Endothelial cell (in vitro differentiated cells): ENCODE measurements at regions not wholly inside any gene's neighbourhood (a gene's known extent, or its start where the extent isn't known, plus 50 kb on each side); places are given as distances from the start of the nearest gene placed in this dataset.

Source experiments
- DNase-seq: peaks from one replicate; pipeline ENCODE4 v3.0.0; 2021; ENCODE audit warnings: low spot score
- H3K27ac Mint-ChIP-seq: one replicate; pipeline ENCODE4 v1.8.0; 2021; ENCODE audit warnings: mixed read lengths, inconsistent platforms; ENCODE audit not compliant: unreplicated experiment
- H3K27me3 Mint-ChIP-seq: one replicate; pipeline ENCODE4 v1.8.0; 2021; ENCODE audit warnings: mild to moderate bottlenecking, moderate library complexity, mixed read lengths, inconsistent platforms; ENCODE audit not compliant: unreplicated experiment
- H3K36me3 Mint-ChIP-seq: one replicate; pipeline ENCODE4 v1.8.0; 2021; ENCODE audit warnings: mild to moderate bottlenecking, low read depth, mixed read lengths, inconsistent platforms; ENCODE audit not compliant: unreplicated experiment
- H3K4me1 Mint-ChIP-seq: one replicate; pipeline ENCODE4 v1.8.0; 2021; ENCODE audit warnings: mild to moderate bottlenecking, mixed read lengths, inconsistent platforms; ENCODE audit not compliant: unreplicated experiment
- H3K4me3 Mint-ChIP-seq: one replicate; pipeline ENCODE4 v1.8.0; 2021; ENCODE audit warnings: mild to moderate bottlenecking, mixed read lengths, inconsistent platforms; ENCODE audit not compliant: unreplicated experiment
- H3K9me3 Mint-ChIP-seq: one replicate; pipeline ENCODE4 v1.8.0; 2021; ENCODE audit warnings: mixed read lengths, inconsistent platforms; ENCODE audit not compliant: unreplicated experiment
- CTCF ChIP-seq: fragments of 200-600 bp; sonication (generic); IDR thresholded peaks from one replicate; pipeline ENCODE4 v1.5.0; 2021; ENCODE audit warnings: antibody characterized with exemption; ENCODE audit not compliant: unreplicated experiment

DNA sequence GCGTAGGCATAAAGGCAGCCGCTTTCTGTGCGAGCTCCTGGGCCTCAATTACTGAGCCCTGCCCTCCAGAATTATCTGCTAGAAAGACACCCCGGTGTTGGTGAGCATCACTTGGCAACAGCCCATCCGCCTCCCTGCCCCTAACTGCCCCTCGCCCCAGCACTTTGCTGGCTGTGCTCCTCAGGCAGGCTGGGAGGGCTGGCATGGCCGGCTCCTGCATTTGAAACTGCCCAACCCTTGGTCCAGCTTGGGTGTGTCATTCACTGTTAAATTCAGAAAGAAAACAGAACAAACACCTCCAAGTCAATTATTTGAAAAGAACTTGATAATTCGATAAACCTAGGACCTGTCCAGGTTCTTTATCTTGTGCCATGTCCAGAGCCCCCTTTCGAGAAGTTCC, 334.2 kb downstream of the IRX2 start:
- H3K36me3 Mint-ChIP-seq: no peaks in the 10 kb centered on the region
- H3K27ac Mint-ChIP-seq: no peak overlapping the region
- no peaks in the 10 kb centered on the region for H3K4me1 Mint-ChIP-seq
- TF ChIP-seq CTCF: no peak
- H3K4me3 Mint-ChIP-seq: no peak overlapping the region
- no peak for DNase-seq
- H3K27me3 Mint-ChIP-seq: peaks cover 5% of the 10 kb centered on the region
- H3K9me3 Mint-ChIP-seq: no peaks in the 10 kb centered on the region

DNA sequence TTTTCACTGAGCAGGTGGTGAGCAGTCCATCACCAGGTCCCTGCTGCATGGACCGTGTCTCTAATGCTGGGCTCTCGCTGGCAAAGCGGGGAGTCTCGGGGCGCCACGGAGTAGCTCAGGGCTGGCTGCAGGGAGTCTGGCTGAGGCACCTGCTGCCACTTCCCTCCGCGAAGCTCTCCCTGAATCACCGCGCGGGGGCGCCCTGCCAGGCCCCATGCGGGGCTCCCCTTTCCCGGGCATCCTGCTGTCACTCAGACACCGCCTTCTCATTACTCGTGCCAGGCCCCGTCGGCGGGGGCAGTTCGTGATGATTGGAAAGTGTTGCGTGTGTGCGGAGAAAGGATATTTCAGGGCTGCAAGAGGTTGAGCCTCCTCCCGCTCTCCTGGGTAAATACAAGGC, 335.8 kb downstream of the IRX2 start:
- no peak for TF ChIP-seq CTCF
- no peak overlapping the region for H3K27ac Mint-ChIP-seq
- no peak for DNase-seq

DNA sequence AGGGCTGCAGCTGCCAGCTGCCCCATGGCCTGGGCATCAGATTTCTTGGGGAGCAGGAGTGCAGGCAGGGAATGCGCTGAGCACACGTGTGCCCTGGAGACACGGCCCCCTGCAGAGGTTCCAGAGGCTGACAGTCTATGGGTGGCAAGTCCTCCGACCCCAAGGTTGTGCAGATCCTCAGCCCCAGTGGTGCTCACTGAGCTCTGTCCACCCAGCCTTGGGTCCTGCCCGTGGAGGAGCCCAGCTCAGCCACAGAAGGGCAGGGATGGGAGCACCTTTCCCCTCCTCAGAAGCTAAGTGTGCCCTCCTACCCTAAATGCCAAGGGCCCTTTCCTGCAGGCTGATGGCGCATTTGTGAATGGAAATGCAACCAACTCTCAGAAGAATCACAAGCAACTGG, 341.0 kb downstream of the IRX2 start:
- no peak overlapping the region for H3K4me3 Mint-ChIP-seq
- no peak overlapping the region for H3K27ac Mint-ChIP-seq
- H3K4me1 Mint-ChIP-seq: no peaks in the 10 kb centered on the region
- no peak for TF ChIP-seq CTCF
- peaks cover 4% of the 10 kb centered on the region for H3K9me3 Mint-ChIP-seq
- peaks cover 1% of the 10 kb centered on the region for H3K27me3 Mint-ChIP-seq
- no peaks in the 10 kb centered on the region for H3K36me3 Mint-ChIP-seq
- DNase-seq: no peak

More for the DNA sequence above, 335.8 kb downstream of the IRX2 start:
- H3K4me3 Mint-ChIP-seq: no peak overlapping the region
- H3K27me3 Mint-ChIP-seq: peaks cover 5% of the 10 kb centered on the region
- no peaks in the 10 kb centered on the region for H3K36me3 Mint-ChIP-seq
- no peaks in the 10 kb centered on the region for H3K9me3 Mint-ChIP-seq
- H3K4me1 Mint-ChIP-seq: no peaks in the 10 kb centered on the region

DNA sequence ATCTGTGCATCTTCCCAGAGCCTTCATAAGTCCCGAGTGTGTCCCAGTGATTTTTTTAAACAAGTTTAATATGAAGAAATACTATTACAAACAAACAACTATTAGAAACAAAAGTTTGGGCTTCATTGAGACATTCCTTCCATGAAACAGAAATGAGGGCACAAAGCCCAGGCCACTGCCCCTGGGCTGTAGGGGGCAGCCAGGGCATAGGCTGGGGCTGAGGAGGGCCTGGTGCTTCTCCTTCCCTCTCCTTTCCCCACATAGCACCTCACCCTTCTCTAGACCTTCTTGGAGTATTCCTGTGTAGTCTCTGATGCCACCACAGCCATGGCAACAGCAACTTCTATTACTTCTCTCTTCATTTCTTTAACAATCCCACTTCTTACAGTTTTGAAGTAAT, 348.2 kb downstream of the IRX2 start:
- Mint-ChIP-seq H3K27ac (no peak overlapping the region), H3K27me3 (peaks cover 1% of the 10 kb centered on the region)

GRCh38 chr5:2399804-2400203, 351.7 kb downstream of the IRX2 start:
- H3K4me1 Mint-ChIP-seq: no peaks in the 10 kb centered on the region
- H3K4me3 Mint-ChIP-seq: no peak overlapping the region
- peaks cover 1% of the 10 kb centered on the region for H3K27me3 Mint-ChIP-seq
- no peak for DNase-seq
- peaks cover 2% of the 10 kb centered on the region for H3K36me3 Mint-ChIP-seq
- no peak overlapping the region for H3K27ac Mint-ChIP-seq
- no peak for TF ChIP-seq CTCF
- peaks cover 5% of the 10 kb centered on the region for H3K9me3 Mint-ChIP-seq

More for the DNA sequence above, 348.2 kb downstream of the IRX2 start:
- Mint-ChIP-seq H3K4me3 (no peak overlapping the region), H3K36me3 (peaks cover 3% of the 10 kb centered on the region), H3K9me3 (peaks cover 10% of the 10 kb centered on the region), H3K4me1 (no peaks in the 10 kb centered on the region)
- no peak for DNase-seq
- no peak for TF ChIP-seq CTCF
